22Rv1 (cell line): ENCODE measurements at regions not wholly inside any gene's neighbourhood (a gene's known extent, or its start where the extent isn't known, plus 50 kb on each side); places are given as distances from the start of the nearest gene placed in this dataset.

ENCODE experiments used
- ZFX ChIP-seq: fragments of 450-650 bp; IDR thresholded peaks from 2 replicates; pipeline ENCODE4 v1.6.1; 2017; ENCODE audit warnings: antibody characterized with exemption, borderline replicate concordance
- TF ChIP-seq, protein P1 (sequence below): fragments of 450-650 bp; IDR thresholded peaks from 2 replicates; pipeline ENCODE4 v1.5.1; 2017; ENCODE audit warnings: mild to moderate bottlenecking

DNA sequence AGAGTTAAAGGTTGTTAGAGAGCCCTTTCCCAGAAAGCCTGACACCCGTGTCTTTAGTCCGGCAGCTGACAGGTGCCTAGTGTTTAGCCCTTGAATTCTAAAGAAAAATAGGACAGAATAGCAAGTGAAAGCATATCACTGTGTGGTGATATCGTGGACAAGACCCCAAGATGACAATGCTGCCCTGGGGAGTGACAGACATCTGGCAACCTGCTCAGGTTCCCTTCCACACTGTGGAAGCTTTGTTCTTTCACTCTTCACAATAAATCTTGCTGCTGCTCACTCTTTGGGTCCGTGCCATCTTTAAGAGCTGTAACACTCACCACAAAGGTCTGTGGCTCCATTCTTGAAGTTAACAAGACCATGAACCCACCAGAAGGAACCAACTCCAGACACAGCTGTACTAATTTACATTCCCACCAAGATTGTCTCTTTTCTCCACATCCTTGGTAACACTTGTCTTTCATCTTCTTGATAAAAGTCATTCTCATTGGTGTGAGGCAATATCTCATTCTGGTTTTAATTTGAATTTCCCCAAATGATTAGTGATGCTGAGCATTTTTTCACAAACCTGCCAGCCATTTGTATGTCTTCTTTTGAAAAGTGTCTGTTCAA is 107.6 kb upstream of the SGIP1 start:
- TF ChIP-seq, protein P1, sequence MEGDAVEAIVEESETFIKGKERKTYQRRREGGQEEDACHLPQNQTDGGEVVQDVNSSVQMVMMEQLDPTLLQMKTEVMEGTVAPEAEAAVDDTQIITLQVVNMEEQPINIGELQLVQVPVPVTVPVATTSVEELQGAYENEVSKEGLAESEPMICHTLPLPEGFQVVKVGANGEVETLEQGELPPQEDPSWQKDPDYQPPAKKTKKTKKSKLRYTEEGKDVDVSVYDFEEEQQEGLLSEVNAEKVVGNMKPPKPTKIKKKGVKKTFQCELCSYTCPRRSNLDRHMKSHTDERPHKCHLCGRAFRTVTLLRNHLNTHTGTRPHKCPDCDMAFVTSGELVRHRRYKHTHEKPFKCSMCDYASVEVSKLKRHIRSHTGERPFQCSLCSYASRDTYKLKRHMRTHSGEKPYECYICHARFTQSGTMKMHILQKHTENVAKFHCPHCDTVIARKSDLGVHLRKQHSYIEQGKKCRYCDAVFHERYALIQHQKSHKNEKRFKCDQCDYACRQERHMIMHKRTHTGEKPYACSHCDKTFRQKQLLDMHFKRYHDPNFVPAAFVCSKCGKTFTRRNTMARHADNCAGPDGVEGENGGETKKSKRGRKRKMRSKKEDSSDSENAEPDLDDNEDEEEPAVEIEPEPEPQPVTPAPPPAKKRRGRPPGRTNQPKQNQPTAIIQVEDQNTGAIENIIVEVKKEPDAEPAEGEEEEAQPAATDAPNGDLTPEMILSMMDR = no peak
- no peak for TF ChIP-seq ZFX
